SU-DHL-6 (cell line): ENCODE measurements at regions not wholly inside any gene's neighbourhood (a gene's known extent, or its start where the extent isn't known, plus 50 kb on each side); places are given as distances from the start of the nearest gene placed in this dataset.

Experiments used
- H2AFZ ChIP-seq: fragments of 200-600 bp; sonication (generic); 2 replicates; pipeline ENCODE4 v1.6.1; 2014; ENCODE audit warnings: low read depth, mild to moderate bottlenecking, moderate library complexity, mixed read lengths, antibody characterized with exemption, low read length; ENCODE audit not compliant: severe bottlenecking
- H3F3A ChIP-seq: fragments of 200-600 bp; shearing (Covaris generic); 2 replicates; pipeline ENCODE4 v1.6.0; 2016; ENCODE audit warnings: antibody characterized with exemption, mild to moderate bottlenecking; ENCODE audit not compliant: insufficient read depth
- H3K27ac ChIP-seq: fragments of 200-600 bp; sonication (generic); 2 replicates; pipeline ENCODE4 v1.5.1; 2016; ENCODE audit warnings: low read depth, mild to moderate bottlenecking, low read length, moderate library complexity, mixed read lengths
- H3K27me3 ChIP-seq: fragments of 200-600 bp; sonication (generic), shearing (Covaris generic); 2 replicates; pipeline ENCODE4 v1.6.0; 2014; ENCODE audit warnings: mild to moderate bottlenecking, low read length
- H3K36me3 ChIP-seq: fragments of 200-600 bp; sonication (generic); 2 replicates; pipeline ENCODE4 v1.6.1; 2014; ENCODE audit warnings: mild to moderate bottlenecking, low read length, mixed read lengths
- H3K4me2 ChIP-seq: fragments of 300-600, 200-600 bp; shearing (Covaris generic), sonication (generic); 2 replicates; pipeline ENCODE4 v1.6.0; 2014; ENCODE audit warnings: low read length, low read depth, mild to moderate bottlenecking; ENCODE audit not compliant: poor library complexity, severe bottlenecking
- H3K4me3 ChIP-seq: fragments of 200-600 bp; sonication (generic); 2 replicates; pipeline ENCODE4 v1.5.1; 2014; ENCODE audit warnings: antibody characterized with exemption, low read length, mild to moderate bottlenecking, mixed read lengths; ENCODE audit not compliant: insufficient read depth, poor library complexity, severe bottlenecking
- H3K79me2 ChIP-seq: fragments of 200-600 bp; sonication (generic); 2 replicates; pipeline ENCODE4 v1.6.1; 2014; ENCODE audit warnings: mild to moderate bottlenecking, low read length, moderate library complexity; ENCODE audit not compliant: insufficient read depth
- H3K9ac ChIP-seq: fragments of 200-600 bp; sonication (generic); 2 replicates; pipeline ENCODE4 v1.7.0; 2014; ENCODE audit warnings: mild to moderate bottlenecking, low read length
- H3K9me2 ChIP-seq: fragments of 200-600 bp; sonication (generic); replicated peaks from 2 replicates; pipeline ENCODE4 v1.6.1; 2014; ENCODE audit warnings: low read length; ENCODE audit not compliant: insufficient read depth
- H3K9me3 ChIP-seq: fragments of 200-600 bp; sonication (generic); 2 replicates; pipeline ENCODE4 v1.6.1; 2014; ENCODE audit warnings: low read length, mixed read lengths; ENCODE audit not compliant: insufficient read depth
- H4K20me1 ChIP-seq: fragments of 200-600 bp; sonication (generic); 2 replicates; pipeline ENCODE4 v1.6.1; 2014; ENCODE audit warnings: low read depth, mild to moderate bottlenecking, antibody characterized with exemption, low read length, moderate library complexity, mixed read lengths
- CTCF ChIP-seq: fragments of 200-600 bp; sonication (generic); IDR thresholded peaks from one replicate; pipeline ENCODE4 v1.5.1; 2017; ENCODE audit warnings: antibody characterized with exemption, mild to moderate bottlenecking, low read length, moderate library complexity; ENCODE audit not compliant: insufficient read depth, poor library complexity, severe bottlenecking
- EZH2phosphoT487 ChIP-seq: fragments of 200-600 bp; sonication (generic), shearing (Covaris generic); conservative IDR thresholded peaks from 2 replicates; pipeline ENCODE4 v1.6.1; 2018; ENCODE audit warnings: mild to moderate bottlenecking, antibody characterized with exemption, low read length, moderate library complexity, mixed read lengths

- Histone ChIP-seq H3K9me3 (no peaks in the 10 kb centered on the region), H3K4me3 (no peak overlapping the region), H3K4me2 (no peak overlapping the region), H3K27me3 (no peaks in the 10 kb centered on the region), H3K79me2 (no peaks in the 10 kb centered on the region), H3K9ac (no peak overlapping the region), H3F3A (no peaks in the 10 kb centered on the region), H4K20me1 (no peaks in the 10 kb centered on the region), H3K27ac (no peak overlapping the region), H3K36me3 (no peaks in the 10 kb centered on the region), H2AFZ (no peak overlapping the region), H3K9me2 (no peaks in the 10 kb centered on the region)
- TF ChIP-seq CTCF (no peak), EZH2phosphoT487 (no peak)
Measured at GRCh38 chr20:55774628-55775027, 230.7 kb downstream of the CBLN4 start.

- no peaks in the 10 kb centered on the region for H3F3A ChIP-seq
- no peaks in the 10 kb centered on the region for H3K79me2 ChIP-seq
- H3K9ac ChIP-seq, result no peak overlapping the region
- no peaks in the 10 kb centered on the region for H3K36me3 ChIP-seq
- no peaks in the 10 kb centered on the region for H4K20me1 ChIP-seq
- no peak overlapping the region for H3K4me3 ChIP-seq
- no peak overlapping the region for H3K4me2 ChIP-seq
- H3K9me2 ChIP-seq, result no peaks in the 10 kb centered on the region
- H2AFZ ChIP-seq, result no peak overlapping the region
- TF ChIP-seq EZH2phosphoT487 (no peak), CTCF (no peak)
- no peaks in the 10 kb centered on the region for H3K27me3 ChIP-seq
- no peaks in the 10 kb centered on the region for H3K9me3 ChIP-seq
- no peak overlapping the region for H3K27ac ChIP-seq
Measured at GRCh38 chr20:55761797-55762196, 243.5 kb downstream of the CBLN4 start.

GRCh38 chr20:55761100-55761499 is 244.2 kb downstream of the CBLN4 start:
- no peaks in the 10 kb centered on the region for H4K20me1 ChIP-seq
- no peaks in the 10 kb centered on the region for H3K9me3 ChIP-seq
- TF ChIP-seq EZH2phosphoT487 (no peak), CTCF (no peak)
- no peaks in the 10 kb centered on the region for H3F3A ChIP-seq
- H3K4me3 ChIP-seq, result no peak overlapping the region
- no peak overlapping the region for H3K9ac ChIP-seq
- H2AFZ ChIP-seq, result no peak overlapping the region
- H3K9me2 ChIP-seq, result no peaks in the 10 kb centered on the region
- H3K36me3 ChIP-seq, result no peaks in the 10 kb centered on the region
- no peak overlapping the region for H3K27ac ChIP-seq
- no peak overlapping the region for H3K4me2 ChIP-seq
- no peaks in the 10 kb centered on the region for H3K27me3 ChIP-seq
- H3K79me2 ChIP-seq, result no peaks in the 10 kb centered on the region

GRCh38 chr20:55760586-55760985 is 244.7 kb downstream of the CBLN4 start:
- Histone ChIP-seq H3K4me3 (no peak overlapping the region), H3K79me2 (no peaks in the 10 kb centered on the region), H2AFZ (no peak overlapping the region), H3K36me3 (no peaks in the 10 kb centered on the region), H3K9ac (no peak overlapping the region), H4K20me1 (no peaks in the 10 kb centered on the region), H3K9me2 (no peaks in the 10 kb centered on the region), H3F3A (no peaks in the 10 kb centered on the region), H3K27ac (no peak overlapping the region), H3K9me3 (no peaks in the 10 kb centered on the region), H3K4me2 (no peak overlapping the region), H3K27me3 (no peaks in the 10 kb centered on the region)
- TF ChIP-seq CTCF (no peak), EZH2phosphoT487 (no peak)
